SIG-M5 (cell line): ENCODE measurements at regions not wholly inside any gene's neighbourhood (a gene's known extent, or its start where the extent isn't known, plus 50 kb on each side); places are given as distances from the start of the nearest gene placed in this dataset.

Source experiments
- DNase-seq: peaks from one replicate; lab custom pipeline; 2025; lab: John Stamatoyannopoulos, UW

DNA sequence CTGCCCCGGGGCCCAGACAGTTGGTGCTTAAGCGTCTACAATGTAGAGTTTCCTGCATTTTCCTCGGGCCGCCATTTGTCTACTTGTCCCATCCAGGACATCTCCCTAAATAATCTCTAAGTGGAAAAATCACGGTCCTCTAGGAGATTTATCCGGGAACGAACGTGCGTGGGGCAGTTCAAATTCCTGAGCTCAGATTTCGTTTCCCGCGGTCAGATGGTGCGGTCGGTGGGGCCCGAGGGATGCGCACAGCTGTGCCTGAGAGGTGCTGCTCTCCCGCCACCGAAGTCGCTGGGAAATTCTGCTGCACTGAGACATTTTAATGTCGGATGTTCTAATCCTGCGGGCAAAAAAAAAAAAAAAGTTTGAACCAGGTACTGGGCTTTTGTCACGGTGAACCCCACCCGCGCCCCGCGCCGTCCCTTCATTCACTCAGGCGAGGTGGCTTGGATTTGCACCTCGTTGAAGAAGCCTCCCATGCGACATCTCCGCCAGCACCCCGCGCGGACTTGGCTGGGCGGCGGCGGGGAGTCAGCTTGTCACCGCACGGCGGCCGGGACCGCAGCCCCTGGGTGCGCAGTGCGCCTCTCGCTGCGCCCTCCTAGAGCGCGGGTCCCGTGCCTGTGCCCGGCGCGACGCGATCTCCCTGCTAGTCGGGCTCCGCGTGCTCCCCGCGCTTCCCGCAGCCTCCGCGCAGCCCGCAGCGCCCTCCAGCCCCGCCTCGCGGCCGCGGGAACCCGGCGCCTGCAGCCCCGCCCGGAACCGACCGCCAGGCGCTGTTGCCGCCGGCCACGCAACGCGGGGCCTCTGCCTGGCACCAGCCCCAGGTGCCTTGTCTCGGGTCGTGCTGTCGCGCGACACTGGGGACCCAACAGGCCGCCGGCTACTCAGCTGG lies 191.9 kb upstream of the TCF4 start:
- DNase-seq = no peak

DNA sequence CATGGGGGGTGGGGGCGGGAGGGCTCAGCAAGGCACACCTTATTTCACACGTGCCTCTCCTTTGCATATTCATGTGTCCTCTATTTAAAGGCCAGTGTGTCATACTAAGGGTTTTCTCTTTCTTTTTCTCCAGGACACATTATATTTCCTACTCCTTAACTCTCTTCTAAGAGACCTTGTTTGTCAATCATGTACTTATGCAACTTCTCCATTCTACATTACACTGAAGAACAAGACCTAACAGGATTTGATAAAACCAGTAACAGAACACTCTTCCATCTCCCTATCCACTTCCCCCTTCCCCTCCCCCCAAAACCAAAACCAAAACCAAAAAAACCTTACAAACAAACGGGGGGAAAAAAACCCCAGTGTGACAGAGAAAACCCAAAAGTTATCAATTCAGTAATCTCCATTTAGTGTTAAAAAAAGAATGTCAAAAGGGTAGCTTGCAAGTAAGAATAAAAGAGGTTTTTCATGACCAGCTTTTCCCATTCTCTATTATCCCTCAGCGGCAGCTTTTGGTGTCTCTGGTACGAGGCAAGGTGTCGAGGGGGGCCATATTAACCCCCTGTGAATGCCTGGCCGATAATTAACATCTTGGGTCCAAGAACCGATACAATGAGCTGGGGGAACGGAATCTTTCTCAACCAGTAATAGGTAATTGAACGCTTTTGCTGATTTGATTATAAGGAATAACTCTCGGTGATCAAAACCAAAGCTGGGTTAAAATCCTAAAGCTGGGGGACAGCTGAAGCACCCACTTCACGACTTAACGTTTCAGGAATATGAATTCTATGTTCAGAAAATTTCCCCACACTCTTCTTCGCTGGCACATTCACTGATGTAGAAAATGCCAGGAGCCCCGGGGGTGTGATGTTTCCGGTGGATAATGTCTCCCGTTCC lies 191.0 kb upstream of the TCF4 start:
- DNase-seq = peak; percentile 75

DNA sequence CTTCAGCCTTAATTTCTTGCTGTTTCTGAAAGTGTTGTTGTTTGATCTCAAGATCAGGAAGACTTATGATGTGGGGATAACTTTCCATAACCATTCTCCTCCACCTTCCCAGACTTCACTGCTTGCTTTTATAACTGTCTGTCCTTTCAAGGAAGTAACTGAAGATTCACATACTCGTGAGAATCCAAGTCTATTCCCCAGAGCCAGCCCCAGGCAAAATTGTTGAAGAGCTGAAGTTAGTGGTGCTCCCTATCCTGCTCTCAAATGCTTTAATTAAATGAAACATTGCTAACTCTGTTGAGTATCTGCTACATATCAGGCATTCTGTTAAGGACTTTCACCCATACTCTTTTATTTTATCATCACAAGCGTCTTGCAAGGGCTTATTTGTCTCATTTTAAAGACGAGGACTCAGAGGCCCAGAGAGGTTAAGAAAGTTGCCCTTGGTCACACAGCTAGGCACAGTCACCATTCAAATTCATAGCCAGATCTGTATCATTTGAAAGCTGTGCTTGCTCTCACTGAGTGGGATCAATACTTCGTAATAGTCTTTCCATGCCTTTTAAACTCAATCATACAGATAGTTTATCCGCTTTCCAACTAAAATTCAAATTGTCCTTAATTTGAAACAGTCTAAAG lies 189.8 kb upstream of the TCF4 start:
- no peak for DNase-seq

DNA sequence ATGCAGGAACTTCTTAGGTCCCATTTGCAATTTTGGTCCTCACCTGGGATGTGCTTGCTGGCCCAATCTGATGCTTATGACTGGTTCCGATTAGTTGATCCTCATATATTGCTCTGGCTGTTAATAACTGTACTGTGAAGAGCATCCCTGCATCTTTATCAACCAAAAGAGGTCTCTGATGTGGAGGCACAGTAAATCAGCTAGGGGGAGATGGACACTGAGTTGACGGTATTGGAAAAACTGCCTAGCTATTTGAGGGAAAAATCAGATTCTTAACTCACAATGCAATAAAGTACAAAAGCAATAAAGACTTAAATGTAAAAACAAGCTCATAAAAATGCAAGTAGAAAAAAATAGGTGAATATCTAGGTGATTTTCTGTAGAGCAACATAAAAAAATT lies 188.0 kb upstream of the TCF4 start:
- DNase-seq = no peak

DNA sequence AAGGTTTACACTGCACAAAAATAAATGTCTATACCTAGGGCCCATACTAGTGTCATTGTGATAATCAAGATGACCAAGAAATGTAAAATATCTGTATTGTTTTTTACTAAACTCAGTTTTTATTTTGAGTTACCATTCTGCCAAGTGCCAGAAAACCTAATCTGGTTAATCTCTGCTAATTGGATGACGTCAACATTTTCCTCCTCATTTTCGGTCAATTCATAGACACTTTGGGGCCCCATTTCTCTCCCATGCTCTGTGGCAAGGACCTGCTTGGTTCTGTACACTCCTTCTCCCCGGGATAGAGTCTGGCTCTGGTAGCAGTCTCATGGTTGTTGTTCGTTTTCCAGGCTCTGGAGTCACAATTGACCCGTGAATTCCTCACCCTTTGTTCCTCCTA lies 186.5 kb upstream of the TCF4 start:
- DNase-seq = no peak

DNA sequence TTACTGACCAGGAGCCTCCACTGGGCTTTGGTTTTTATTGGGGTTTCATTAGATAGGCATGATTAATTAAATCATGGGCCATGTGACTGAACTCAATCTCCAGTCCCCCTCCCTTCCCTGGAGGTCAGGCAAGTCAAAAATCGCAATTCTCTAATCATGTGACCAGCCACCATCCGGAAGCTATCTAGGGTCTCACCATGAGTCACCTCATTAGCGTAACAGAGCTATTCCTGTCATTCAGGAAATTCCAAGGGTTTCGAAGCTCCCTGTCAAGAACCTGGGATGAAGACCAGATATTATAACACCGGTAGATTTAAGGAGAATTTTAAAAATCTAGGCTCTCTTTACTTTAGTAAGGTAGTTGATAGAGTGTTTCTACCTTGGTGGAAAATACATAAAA lies 180.3 kb upstream of the TCF4 start:
- no peak for DNase-seq

DNA sequence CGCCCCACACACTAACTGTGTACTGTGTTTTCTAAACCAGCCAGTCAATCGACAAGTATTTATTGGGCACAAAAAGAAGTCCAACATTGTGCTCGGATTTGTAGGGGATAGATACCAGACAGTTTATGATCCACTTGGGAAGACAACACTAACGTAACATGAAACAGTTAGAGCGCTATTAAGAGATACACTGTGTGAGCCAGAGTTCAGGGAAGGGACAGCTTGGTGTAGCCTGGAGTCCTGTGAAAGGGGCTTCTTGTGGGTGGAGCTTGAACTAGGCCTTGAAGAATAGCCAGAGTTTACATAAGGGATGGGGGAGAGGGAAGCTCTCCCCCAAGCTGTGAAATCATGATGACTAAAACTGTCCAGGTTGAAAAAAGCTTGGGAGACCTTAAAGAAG lies 176.4 kb upstream of the TCF4 start:
- no peak for DNase-seq

DNA sequence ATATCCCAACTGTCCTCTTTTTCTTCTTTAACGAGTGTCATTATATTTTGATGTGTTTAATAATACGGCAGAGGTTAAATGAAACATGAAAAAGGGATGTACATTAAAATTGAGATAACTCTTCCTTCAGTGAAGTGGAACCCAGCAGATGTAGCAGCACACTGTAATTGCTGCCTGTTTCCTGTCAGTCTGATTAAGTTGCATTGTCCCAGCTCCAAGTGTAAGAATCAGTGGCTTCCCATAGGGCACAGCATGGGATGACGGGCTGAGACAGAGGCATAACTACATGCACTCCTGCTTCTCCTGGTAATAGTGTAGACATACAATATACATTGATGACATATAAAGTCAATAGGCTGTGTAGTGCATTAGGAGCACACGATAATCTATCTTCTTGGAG lies 175.8 kb upstream of the TCF4 start:
- DNase-seq = no peak

DNA sequence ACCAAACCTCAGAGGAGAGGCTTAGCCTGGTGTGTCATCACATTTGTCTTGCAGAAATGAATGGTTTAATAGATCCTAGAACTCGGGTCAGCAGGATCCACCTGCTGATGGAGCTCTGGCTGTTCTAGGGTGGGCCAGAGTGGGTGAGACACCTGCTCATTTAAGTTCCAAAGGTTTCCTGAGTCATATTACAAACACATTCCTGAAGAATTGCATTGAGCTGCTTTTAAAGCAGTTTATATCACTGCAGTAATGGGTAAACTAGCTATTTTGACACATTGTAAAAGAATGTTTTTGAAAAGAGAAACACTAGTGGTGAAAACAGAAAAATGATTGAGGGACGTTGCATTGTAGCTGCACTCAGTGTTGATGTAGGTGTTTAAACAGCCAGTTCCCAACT lies 175.3 kb upstream of the TCF4 start:
- DNase-seq = no peak

DNA sequence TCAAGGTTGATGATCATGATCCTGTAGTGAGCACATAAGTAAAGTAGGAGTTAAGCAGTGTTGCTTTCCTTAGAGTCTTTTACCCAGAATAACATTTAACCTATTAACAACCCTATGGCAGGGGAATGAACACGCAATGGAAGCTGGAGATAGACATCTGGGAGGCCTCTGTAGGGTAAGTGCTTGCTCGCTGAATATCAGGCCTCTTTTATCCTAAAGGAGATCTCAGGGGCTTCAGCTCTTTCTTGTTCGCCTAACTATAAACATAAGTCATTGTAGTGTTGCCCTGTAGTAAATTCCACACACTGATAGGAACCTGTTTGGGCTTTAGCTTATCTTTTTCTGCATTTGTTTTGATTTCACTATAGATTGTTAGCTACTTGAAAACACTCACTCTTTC lies 174.4 kb upstream of the TCF4 start:
- DNase-seq = no peak

DNA sequence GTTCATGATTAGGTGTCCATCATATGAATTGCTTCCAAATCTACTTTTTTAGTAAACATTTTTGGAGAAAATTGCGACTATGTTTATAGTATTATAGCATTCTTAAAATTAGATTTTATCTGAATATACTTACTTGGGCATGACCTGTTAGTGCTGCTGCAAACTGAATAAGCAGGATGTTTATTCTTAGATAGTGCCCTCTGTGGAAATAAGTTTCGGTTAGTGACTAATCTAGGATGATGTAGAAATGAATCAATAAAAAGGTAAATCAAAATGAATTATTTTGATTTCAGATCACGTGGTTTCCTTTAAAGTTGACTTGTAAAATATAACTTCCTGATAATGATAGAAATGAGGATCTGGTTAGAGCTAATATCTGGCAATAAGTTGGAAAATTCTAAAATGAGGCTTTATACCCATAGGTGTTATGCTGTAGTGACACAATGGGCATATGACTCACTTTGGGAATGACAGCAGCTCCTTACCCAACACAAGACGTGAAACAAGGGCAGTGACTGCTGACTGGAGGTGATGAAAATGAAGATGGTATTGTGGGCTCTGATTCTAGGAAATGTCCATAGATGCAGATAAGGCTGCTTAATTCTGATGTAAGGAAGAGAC lies 165.8 kb upstream of the TCF4 start:
- DNase-seq = no peak

DNA sequence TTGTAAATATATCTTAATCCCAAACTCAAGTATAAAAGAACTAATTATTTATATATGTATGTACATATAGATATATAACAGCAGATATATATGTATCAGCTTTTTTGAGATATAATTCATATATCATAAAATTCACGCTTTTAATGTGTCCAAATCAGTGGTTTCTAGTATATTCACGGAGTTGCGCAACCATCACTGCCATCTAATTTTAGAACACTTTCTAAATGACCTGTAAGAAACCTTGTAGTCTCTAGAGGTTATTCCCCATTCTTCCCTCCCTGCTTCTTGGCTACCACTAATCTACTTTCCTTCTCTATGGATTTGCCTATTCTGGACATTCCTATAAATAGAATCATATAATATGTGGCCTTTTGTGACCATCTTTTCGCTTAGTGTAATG lies 163.5 kb upstream of the TCF4 start:
- no peak for DNase-seq

DNA sequence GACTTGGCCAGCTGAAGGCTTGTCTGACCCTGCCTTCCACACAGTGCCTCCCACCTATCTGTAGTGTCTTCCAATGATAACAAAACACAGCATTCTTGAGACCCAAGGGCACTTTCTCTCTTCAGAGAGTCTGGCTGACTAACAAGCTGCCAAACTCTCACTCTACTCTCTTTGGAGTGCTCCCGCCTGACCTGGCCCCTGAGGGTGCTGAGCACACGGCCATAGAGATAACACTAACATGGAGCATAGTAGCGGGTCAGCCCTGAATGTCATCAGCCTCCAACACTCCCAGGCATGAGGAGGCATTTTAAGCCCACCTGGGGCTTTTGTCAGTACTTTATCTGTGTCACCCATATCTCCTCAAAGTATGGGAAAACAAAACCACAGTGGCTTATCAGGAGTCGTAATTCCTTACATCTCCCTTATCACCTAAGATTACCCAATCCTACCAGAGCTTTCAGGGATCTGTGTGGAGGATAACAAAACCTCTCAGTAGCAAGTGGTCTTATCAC lies 160.3 kb upstream of the TCF4 start:
- no peak for DNase-seq

DNA sequence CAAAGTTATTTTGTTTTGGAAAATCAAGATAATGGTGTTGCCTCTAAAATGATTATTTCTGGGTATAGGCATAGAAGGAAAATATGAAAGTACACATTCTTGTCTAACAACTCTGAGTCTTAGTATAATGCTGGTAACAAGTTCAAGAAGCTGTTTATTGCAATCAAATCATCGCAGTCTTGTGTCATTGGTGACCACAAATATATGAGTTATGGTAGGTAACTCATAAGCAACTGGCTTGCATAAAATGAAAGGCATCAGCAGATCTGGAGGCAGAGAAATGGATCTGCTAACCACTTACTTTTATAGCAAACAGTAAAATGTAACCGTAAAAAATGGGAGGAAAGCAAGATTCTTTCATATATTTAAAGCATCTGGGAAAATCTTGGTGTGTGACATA lies 156.2 kb upstream of the TCF4 start:
- DNase-seq = no peak

DNA sequence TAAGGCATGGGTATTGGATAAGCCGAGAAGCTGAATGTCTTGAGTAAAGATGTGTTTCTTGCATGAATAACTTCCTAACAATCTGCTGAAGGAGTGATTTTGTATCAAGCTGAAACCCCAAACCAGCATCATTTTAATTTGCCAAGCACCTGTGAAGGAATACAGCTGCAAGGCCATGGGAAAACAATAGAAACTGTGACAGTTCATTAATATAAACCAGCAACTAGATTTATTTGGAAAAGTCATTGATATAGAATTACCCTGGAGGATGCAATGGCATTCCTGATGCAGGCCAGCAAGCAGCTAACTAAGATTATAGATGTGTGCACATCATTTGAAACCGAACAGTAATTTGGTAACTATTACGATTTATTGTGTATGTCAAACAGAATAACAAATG lies 155.7 kb upstream of the TCF4 start:
- no peak for DNase-seq

DNA sequence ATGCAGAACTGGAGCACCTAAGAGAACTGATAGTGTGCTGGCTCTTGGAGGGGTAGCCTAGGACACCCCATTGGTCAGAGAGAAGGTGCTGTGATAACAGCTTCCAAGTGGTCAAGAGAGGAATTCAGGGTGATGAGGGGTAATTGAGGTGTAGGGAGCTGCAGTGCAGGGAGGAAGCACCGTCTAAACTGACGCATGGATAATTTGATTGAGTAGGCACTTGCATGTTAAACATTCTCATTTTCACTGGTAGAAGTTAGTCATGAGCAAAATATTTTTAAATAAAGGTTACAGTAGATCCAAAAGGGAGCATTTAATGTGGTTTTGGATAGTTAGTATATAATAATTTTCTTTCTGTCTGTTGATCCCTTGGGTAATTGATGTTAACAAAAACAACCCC lies 155.1 kb upstream of the TCF4 start:
- DNase-seq = no peak

DNA sequence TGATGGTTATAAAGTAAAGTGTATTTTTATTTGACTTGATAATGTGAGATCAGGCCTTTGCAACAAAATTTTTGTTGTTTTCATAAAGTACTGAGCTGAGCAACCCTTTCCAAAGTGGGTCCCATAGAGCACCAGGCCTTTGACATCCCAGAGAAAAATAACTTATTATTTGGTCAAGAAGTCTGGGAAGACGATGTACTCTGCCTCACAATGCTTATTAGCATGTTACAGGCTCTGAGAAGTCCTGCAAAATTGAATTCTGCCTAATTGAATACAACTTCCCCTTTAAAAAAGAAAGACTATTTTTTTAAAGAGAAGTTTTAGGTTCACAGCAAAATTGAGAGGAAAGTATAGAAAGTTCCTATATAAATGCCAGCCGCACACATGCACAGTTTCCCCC lies 151.5 kb upstream of the TCF4 start:
- DNase-seq = no peak

DNA sequence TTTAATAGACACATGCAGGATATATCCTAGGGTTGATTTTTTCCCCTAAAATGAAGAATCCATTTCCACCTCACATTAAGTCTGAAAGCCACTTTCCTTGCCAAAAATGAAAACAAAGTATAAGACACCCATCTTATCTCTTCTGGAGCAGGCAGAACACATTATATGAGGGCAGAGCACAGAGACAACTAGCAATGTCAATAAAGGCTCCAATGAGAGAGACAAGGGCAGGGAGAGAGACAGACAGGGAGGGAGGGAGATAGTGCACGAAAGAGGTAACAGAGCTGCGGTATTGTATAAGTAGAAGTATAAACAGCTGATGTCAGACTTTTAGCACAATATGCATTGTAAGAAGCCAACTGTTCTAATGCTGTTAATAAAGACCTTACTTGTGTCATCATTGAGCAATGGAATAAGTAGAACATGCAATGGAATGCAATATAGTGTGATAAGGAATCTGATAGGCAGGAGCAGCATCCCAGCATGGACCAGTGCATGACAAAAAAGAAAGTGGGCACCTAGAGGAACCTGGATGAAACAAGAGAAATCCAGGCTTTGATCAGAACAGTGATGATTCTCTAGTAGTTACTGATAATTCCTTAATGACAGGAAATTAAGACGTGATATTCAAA lies 150.6 kb upstream of the TCF4 start:
- DNase-seq = no peak

DNA sequence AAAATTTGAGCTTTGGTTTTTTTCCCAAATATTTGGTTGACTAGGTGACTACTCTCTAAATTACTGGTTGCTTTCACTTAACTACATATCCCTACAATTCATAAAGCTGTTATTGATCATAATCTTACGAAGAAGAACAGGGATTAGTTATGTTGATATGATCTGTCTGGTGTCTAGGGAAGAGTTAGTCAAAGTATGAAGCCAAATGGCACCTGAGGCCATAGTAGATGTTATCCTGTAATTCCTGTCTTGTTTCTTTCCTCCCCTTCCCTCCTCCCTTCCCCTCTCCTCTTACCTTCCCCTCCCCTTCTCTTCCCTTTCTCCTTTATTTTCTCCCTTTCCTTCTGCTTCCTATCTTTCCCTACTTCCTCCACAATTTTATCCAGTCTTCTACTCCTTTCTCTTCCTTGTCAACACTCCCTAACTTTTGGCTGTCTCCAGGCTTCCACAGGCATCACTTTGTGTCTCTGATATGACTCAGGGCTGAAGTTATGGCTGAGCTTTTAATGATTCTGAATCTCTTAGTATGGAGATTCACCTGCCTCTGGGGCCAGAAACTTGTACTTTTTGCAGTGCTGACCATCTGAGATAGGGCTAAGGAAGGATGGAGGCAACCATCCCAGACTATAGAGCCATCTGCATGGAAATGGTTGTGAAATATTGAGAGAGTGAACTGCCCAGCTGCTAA lies 149.9 kb upstream of the TCF4 start:
- DNase-seq = no peak

DNA sequence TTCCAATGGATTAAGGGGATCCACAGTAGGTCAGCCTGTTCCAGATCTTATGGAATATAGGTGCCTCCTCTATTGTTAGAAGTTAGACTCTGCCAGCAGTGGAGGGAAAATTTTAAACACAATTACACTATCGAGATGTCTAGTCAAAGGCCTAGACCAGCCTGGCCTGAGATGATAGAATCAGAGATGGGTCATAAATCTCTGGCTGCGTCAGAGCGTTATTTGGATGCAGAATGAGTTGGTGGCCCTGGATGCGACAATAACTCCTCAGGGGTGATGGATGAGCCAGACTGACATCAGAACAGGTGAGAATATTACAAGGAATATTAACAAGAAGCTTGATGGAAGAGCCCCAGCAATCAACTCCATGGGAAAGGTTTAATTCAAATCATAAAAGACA lies 149.3 kb upstream of the TCF4 start:
- no peak for DNase-seq

DNA sequence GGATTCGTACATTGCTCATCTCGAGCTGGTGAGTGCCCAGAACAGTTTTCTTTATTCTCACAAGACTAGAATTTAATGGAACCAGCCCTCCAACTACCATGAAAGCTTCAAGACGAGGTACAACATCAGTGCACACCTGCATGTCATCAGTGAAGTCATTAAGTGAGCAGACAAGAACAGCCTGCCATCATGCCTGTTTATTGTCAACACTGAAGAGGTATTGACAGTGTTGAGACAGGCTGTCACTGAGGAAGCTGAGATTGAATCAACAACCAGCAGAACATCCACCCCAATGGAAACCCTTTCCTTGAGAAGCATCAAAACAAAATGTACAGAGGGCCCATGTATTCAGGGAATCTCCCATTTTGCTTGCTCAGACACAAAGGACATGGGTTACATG lies 148.0 kb upstream of the TCF4 start:
- DNase-seq = no peak
